NCI-H748 treated with DMSO at 0.1 percent for 48 hours (cell line): ENCODE measurements at regions not wholly inside any gene's neighbourhood (a gene's known extent, or its start where the extent isn't known, plus 50 kb on each side); places are given as distances from the start of the nearest gene placed in this dataset.

ENCODE experiments used
- DNase-seq: peaks from one replicate; lab custom pipeline; 2025; lab: John Stamatoyannopoulos, UW

DNA sequence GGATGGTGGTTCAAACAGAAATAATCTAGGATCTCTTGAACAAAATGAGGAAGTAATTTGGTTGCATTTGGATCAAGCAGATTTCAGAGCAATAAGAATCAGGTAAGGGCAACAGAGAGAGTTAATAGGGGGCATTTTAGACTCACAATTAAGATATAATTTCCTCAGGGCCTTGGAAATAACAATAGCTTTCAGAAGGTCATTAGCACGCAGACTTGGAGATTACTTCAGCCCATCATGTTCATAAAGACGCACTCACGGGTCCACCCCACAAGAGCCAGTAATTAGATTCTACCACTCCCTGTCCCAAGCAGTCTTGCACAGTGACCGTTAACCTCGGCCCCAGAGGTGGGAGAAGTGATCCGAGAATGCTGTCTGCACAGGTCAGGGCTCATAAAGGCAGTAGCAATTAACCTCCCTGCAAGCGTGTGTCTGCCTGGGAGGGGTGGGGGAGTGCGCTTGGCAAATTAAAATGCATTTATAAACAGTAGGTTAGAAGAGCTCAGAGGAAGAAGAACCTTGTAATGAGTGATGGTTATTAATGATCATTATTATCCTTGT, 125.7 kb upstream of the CCDC196 start:
- DNase-seq, result no peak

GRCh38 chr14:66361013-66361412, 125.2 kb upstream of the CCDC196 start:
- DNase-seq, result no peak

DNA sequence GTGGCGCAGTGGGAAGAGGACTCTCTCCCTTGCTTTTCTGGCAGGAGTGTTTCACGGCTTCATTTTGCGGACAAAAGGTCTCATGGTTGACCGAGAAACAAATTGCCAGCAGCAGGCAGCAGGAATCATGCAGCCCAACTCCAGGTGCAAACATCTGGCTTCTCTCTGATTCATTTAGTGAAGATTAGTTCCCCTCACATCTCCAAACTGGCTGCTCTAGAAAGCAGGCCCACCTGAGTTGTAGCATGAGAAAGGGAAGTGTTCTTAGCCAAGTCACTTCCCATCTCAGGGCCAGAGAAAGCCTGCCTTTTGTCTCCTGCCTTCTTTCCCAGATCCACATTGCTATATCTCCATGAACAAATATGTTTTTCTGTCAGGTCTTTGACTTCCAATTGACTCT, 120.8 kb upstream of the CCDC196 start:
- no peak for DNase-seq

DNA sequence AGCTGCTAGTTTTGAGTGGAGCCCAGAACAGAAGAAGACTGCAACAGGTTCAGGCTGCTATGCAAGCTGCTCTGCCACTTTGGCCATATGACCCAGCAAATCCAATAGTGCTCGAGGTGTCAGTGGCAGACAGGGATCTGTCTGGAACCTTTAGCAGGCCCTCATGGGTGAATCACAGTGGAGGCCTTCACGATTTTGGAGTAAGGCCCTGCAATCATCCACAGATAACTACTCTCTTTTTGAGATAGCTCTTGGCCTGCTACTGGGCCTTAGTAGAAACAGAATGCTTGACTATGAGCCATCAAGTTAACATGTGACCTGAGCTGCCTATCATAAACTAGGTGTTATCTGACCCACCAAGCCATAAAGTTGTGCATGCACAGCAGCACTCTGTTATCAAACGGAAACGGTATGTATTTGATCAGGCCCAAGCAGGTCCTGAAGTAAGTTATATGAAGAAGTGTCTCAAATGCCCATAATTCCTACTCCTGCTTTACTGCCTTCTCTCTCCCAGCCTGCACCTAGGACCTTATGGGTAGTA, 116.9 kb upstream of the CCDC196 start:
- DNase-seq, result no peak

- no peak for DNase-seq
Measured at GRCh38 chr14:66371776-66372175, 114.4 kb upstream of the CCDC196 start.

GRCh38 chr14:66375046-66375964, 110.9 kb upstream of the CCDC196 start:
- no peak for DNase-seq

- DNase-seq, result no peak
Measured at GRCh38 chr14:66377574-66377973, 108.6 kb upstream of the CCDC196 start.

DNA sequence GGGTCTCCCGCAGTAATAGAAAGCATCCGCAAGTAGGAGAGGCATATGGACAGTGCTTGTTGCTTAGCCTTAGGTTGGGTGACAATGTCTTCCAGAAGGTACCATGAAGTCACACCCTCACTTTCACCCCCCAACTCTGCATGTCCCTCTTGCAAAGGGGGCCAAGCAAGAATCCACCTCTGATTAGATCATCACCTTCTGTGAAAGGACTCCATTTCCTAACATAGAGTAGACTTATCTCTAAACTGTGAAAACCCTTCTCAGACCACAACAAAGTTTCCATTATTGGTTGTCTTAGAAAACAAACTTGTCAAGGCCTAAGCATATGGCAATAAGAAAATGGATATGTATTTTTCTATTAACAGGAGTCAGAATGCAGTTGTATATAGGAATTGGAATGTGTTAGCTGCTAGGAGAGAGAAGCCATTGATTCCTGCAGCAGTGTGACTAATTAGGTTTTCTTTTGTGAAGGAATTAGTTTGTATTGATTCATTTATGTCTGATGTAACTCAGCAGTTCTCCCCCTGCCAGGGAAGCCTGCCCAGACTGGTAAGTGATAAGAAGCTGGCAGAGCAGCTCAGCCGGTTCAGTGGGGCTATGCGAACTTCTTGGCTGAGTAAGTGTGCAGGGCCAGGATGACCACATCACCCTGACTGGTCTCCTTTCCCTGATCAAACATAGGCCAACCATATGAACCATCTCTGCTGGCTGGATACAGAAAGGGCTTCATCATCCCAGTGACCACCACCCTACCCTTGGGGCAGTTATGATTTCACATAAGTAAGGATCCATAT, 107.3 kb upstream of the CCDC196 start:
- DNase-seq, result no peak

DNA sequence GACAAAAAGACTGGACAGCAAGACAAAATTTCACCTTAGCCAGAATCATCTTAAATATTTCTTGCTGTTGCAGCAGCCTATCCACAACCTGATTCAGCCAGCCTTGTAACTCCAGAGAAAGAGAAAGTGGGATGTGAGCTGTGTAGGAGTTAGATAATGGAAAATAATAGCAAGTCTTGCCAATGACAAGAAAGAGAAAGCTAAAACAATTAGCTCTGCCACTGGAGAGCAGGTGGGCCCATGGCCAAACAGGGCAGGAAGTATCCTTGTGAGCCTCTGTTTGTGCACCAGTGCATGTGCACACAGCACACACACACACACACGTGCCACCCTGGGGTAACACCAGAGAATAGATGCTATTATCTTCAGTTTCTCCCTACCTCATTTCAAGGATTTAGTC, 106.0 kb upstream of the CCDC196 start:
- DNase-seq, result no peak

DNA sequence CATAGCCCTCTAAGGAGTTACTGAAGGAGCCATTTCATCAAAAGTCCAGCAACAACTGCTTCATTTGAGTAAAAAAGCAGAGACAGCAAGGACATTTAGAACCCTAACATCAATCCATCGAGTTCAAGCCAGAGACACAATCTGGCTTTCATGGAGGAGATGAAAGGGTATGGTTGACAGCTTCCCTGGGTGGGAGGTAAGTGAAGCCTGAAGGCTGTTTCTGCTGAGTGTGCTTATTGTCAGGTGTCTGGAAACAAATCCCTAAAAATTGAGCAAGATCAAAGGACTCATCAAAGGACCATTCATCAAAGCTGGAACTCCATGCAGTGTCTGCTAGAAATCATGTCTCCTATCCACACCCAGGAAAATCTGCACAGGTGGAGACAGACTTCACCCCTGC, 104.4 kb upstream of the CCDC196 start:
- DNase-seq, result no peak

DNA sequence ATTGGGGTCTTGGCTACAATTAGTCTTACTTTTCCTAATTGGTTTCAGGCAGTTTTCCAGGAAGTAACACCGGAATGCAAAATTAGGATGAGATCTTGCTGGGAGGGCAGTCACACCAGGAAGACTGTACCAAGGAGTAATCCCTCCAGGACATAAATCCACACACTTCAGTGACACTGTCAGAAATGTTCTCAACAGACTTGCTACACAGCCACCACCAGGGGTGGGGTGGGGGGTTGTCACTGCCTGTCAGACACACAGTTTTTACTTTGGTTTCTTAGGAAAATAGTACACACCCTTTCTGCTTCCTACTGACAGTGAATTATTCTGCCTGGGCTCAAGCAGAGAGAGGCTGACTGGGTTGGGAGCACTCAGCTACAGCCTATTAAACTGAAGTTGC, 102.9 kb upstream of the CCDC196 start:
- no peak for DNase-seq

DNA sequence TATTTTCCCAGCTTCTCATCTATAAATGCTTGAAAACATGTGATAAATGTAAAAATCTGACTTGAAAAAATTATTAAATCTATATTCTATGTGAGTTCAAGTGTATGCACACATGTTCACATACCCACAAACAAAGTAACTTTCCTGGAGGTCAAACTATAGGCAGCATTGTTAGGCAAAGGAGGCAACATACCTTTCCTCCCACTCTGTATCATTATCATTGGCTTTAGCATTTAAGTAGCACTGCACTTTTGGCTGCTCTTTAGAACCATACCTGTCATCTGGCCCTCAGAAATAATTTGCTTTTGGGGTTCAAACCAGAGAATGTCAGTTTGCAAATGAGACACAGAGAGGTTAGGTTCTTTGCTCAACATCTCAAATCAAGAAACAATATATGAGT, 102.4 kb upstream of the CCDC196 start:
- no peak for DNase-seq

DNA sequence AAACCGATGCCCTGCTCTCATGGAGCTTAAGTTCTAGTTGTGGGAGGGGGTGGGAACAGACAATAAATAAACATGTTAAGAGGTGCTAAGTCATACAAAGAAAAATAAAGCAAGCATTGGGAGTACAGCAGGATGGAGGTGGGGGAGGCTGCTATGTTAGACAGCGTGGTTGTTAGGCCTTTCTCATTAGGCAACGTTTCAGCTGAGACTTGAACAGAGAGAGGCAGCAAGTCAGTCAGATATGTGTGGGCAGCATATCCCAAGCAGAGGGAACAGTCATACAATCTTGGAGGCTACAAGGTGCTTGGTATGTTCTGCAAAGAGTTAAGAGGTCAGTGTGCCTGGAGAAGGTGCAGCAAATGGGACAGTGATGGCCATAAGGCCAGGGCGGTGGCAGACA, 97.7 kb upstream of the CCDC196 start:
- DNase-seq, result no peak

DNA sequence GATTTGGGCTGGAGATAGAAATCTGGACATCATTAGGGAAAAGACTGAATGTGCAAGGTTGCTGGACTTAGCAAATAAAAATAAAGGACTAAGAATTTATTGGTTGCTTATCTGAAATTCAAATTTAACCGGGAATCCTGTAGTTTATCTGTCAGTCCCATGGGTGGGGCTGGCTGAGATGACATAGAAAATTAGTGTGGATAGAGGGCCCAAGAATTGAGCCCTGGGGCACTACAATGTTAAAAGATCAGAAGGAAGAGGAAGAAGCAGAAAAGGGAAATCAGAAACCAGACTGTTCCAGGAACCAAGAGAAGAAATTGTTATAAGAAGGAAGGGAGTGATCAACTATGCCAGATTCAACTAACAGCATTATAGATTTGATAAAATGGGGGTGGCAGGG, 96.7 kb upstream of the CCDC196 start:
- no peak for DNase-seq

- DNase-seq, result no peak
Measured at GRCh38 chr14:66395300-66395699, 90.9 kb upstream of the CCDC196 start.

DNA sequence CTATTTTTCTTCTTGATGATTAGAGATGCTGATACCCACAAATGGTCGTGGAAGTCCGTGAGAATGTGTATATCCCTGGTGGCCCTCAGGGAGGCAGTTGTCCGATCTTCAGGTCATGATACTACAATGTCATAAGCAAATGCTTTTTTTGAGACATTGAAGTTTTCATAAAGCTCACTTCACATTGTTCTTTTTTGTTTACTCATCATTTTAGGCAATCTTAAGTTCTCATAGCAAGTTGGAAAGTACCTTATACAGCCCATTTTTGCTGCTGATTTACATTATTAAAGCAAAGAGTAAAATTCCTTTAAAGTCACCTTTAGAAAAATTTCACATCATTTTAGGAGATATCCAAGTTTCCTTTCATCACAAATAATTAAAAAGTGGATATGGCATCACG, 90.0 kb upstream of the CCDC196 start:
- no peak for DNase-seq

GRCh38 chr14:66398437-66398836, 87.7 kb upstream of the CCDC196 start:
- DNase-seq, result no peak

- DNase-seq, result no peak
Measured at GRCh38 chr14:66401449-66402095, 84.6 kb upstream of the CCDC196 start.

DNA sequence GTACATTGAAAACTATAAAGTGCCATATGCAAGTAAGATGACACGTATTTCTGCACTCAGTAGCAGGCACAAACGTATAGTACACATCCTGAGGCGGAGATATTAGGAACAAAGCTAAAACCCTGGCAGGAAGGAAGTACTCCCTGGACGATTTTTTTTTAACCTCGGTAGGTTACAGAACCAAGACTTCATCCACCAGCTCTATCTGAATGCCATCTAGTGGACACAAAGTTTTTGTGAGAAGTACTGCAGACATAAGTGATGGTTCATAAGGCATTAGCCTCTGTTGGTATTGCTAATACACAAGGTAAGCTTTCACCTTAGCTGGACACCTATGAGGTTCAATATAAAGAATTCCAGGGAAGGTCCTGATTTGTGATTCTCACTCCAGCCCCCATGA, 83.0 kb upstream of the CCDC196 start:
- peak; percentile 21 for DNase-seq

DNA sequence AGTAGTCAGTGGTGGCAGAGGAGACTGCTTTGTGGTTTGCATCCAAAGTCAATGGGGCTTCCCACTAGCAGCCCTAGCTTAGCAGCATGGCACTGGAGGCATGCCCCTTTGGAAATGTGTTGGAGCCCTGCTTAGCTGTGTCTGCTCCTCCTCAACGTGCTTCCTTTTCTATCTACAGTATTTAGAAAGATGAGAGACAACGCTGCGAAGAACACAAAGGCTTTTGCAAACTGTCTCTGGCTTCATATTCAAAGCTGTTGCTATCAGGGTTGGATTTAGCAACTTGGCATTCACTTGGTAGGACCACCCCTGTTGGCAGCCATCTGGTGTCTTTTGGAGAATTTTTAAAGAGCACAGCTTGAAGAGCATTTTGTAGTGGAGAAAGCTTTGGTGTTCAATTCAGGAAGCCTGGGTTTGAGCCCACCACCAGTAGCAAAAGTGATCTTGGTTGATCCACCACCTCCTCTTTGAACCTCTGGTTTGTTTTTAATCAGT, 82.1 kb upstream of the CCDC196 start:
- no peak for DNase-seq

GRCh38 chr14:66405158-66405557, 81.0 kb upstream of the CCDC196 start:
- DNase-seq, result no peak

DNA sequence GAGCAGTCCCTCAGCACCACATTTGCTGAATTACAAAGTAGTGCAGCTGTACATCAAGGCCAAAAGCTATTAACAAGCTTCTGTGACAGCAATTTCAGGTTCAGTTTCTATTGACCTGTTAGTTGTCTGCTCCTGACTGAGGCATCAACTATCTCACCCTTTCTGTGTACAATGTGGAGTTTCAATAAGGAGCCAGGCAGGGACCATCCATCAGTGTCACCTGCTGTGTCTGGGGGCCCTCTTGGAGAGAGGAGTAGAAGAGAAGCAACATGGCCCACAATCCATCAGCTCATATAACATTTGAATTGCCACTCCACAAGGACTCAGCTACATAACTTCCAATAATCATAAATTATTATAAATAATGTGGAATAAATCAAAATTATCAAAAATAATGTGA, 72.3 kb upstream of the CCDC196 start:
- DNase-seq, result no peak
